ENCODE measurements at regions not wholly inside any gene's neighbourhood (a gene's known extent, or its start where the extent isn't known, plus 50 kb on each side); places are given as distances from the start of the nearest gene placed in this dataset.
"Not testable (repeated sequence)": the region's sequence is repeated elsewhere in the genome, so short reads cannot be mapped to it uniquely, and the experiment has no call there.

GRCh38 chr3:168806871-168807270 is 711.1 kb upstream of the GOLIM4 start:
- DNase-seq (ENCODE audit: low read depth, low spot score) = no peak

GRCh38 chr3:168803536-168803935 is 707.8 kb upstream of the GOLIM4 start:
- DNase-seq (ENCODE audit: low read depth, low spot score) = no peak

More at GRCh38 chr3:168806871-168807270, 711.1 kb upstream of the GOLIM4 start:
- H3K27ac ChIP-seq = no peak overlapping the region

DNA sequence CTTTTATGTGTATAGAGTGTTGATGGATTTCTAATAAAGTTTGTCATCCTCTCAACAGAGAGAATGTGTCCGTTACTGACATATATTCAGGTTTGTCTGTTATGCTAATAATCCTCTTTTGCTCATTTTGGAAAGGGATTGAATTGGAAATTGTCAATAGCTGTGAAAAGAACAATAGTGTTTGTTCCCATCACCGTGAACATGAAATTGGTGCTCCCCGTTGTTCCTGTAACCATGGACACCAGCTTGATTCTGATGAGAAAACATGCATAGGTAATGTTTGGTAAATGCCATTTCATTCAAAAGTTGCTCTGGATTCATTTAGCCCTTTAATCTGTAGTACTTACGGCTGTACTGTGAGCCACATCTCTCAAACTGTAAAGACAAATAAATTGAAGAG is 707.0 kb upstream of the GOLIM4 start:
- H3K27ac ChIP-seq = no peak overlapping the region
- DNase-seq (ENCODE audit: low read depth, low spot score) = no peak

More at GRCh38 chr3:168803536-168803935, 707.8 kb upstream of the GOLIM4 start:
- H3K27ac ChIP-seq = peak overlapping the region; percentile 6

DNA sequence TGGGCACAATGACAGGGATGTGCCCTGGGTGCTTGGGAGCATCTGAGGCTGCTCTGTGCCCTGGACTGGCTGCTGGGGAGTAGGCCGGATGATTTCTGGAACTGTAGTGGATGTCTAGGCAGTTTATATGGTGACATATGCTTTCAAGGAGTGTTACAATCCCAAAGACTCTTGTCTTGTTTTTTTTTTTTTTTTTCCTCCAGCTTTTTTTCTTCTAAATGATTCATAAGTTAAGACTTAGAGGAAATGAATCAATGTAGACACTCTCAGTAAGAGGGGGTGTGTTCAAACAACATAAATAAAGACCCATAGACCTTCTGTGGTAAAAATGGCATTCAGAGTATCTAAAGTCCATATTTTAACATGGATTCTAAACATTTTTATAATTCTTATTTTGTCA is 706.1 kb upstream of the GOLIM4 start:
- DNase-seq (ENCODE audit: low read depth, low spot score) = peak; percentile 20
- peak overlapping the region; percentile 23 for H3K27ac ChIP-seq

GRCh38 chr3:168796339-168796738 is 700.6 kb upstream of the GOLIM4 start:
- no peak overlapping the region for H3K27ac ChIP-seq
- DNase-seq (ENCODE audit: low read depth, low spot score) = no peak

DNA sequence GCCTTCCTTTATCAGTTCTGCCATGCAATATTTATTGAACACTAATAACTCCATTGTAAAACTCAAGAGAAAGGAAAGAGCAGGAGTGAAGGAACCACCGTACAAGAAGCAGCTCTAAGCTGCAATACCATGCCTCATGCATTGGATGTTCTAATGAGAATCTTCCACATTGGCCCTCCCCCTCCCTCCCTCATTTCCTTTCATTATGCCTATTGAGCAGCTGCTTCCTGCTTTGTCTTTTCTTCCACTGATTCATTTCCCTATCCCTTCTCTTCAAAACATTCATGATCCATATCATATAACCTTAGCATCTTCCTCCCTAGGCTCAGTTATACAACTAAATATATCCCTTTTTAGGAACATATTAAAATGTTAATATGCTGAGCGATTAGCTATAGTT is 698.7 kb upstream of the GOLIM4 start:
- no peak overlapping the region for H3K27ac ChIP-seq

DNA sequence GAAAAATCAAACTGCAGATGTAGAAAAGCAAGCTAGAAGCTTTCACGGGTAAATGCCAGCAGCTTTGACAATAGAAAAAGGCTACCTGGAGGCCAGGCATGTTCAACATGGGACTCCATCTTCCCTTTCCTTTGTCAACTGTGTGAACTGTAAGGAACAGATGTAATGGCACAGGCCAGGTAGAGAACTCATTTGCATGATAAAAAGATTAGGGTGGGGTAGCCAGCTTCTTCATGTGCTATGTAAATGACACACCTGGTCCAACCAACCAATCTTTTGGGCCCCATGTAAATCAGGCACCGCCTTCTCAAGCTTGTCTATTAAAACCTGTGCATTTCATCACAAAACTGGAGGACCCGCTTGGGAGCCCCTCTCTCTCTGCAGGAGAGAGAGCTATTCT is 686.5 kb upstream of the GOLIM4 start:
- no peak for DNase-seq (ENCODE audit: low read depth, low spot score)
- no peak overlapping the region for H3K27ac ChIP-seq

More for the DNA sequence above, 698.7 kb upstream of the GOLIM4 start:
- no peak for DNase-seq (ENCODE audit: low read depth, low spot score)

DNA sequence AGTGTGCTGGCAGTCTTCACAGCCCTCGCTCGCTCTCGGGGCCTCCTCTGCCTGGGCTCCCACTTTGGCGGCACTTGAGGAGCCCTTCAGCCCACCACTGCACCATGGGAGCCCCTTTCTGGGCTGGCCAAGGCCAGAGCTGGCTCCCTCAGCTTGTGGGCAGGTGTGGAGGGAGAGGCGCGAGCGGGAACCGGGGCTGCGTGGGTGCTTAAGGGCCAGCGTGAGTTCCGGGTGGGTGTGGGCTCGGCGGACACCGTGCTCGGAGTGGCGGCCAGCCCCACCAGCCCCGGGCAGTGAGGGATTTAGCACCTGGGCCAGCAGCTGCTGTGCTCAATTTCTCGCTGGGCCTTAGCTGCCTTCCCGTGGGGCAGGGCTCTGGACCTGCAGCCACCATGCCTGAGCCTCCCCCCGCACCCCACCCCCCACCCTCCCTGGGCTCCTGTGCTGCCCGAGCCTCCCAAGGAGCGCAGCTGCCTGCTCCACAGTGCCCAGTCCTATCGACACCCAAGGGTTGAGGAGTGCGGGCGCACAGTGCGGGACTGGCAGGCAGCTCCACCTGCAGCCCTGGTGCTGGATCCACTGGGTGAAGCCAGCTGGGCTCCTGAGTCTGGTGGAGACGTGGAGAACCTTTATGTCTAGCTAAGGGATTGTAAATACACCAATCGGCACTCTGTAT is 684.4 kb upstream of the GOLIM4 start:
- DNase-seq (ENCODE audit: low read depth, low spot score); H3K27ac ChIP-seq: not testable (repeated sequence)

- DNase-seq (ENCODE audit: low read depth, low spot score) = no peak
- H3K27ac ChIP-seq = no peak overlapping the region
Measured at GRCh38 chr3:168753724-168754123, 658.0 kb upstream of the GOLIM4 start.

GRCh38 chr3:168752339-168752738 is 656.6 kb upstream of the GOLIM4 start:
- H3K27ac ChIP-seq = no peak overlapping the region
- DNase-seq (ENCODE audit: low read depth, low spot score) = no peak

GRCh38 chr3:168747697-168748096 is 652.0 kb upstream of the GOLIM4 start:
- no peak for DNase-seq (ENCODE audit: low read depth, low spot score)
- H3K27ac ChIP-seq = no peak overlapping the region

- no peak for DNase-seq (ENCODE audit: low read depth, low spot score)
- no peak overlapping the region for H3K27ac ChIP-seq
Measured at GRCh38 chr3:168738527-168739325, 643.0 kb upstream of the GOLIM4 start.

DNA sequence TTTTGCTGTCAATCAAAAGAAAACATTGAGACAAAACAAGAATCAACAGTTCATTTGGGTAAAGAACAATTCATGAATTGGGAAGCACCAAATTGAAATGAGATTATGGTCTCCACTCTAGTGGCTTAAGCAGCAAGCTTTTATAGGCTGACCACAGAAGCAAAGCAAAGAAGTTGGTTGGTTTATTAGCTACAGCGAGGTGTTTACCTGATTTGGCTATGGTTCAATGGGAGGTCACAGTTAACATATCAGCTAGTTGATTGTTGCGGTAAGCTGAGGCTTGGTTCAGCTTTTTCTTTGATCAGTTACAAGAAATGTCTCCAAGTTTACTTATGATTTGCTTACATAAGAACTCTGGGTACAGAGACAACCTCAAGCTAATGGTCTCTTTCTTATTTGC is 640.5 kb upstream of the GOLIM4 start:
- DNase-seq (ENCODE audit: low read depth, low spot score) = no peak

GRCh38 chr3:168730073-168730472 is 634.3 kb upstream of the GOLIM4 start:
- no peak for DNase-seq (ENCODE audit: low read depth, low spot score)
- H3K27ac ChIP-seq = no peak overlapping the region

More for the DNA sequence above, 640.5 kb upstream of the GOLIM4 start:
- no peak overlapping the region for H3K27ac ChIP-seq

- DNase-seq (ENCODE audit: low read depth, low spot score) = no peak
- H3K27ac ChIP-seq = no peak overlapping the region
Measured at GRCh38 chr3:168722091-168722490, 626.4 kb upstream of the GOLIM4 start.

DNA sequence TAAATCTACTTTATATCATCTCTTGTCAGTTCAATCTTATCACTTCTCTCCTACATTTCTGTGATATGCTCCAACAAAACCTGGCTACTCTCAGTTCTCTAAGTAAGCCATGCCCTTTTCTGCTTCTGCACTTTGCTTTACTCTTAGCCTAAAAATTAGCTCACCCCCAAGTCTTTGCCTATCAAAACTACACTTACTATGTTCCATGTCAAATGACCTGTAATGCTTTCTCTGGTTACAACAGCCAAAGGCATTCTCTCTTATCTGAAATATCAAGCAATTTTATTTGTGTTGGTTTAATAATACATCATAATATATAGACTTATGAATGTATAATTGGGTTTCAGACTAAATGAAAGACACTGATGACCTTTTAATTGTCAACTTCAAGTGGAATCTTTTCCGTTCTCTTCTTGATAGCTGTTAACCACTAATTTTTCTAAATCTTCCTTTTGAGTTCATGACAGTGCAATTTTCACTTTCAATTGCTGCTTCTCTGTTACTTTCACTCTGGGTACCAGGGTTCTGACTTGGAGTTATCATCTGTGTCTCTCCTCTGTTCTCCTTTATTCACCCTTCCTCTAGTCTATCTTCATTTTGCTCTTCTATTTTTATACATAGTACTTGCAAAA is 619.0 kb upstream of the GOLIM4 start:
- DNase-seq (ENCODE audit: low read depth, low spot score) = no peak
- no peak overlapping the region for H3K27ac ChIP-seq

GRCh38 chr3:168709073-168709472 is 613.3 kb upstream of the GOLIM4 start:
- no peak for DNase-seq (ENCODE audit: low read depth, low spot score)
- no peak overlapping the region for H3K27ac ChIP-seq

DNA sequence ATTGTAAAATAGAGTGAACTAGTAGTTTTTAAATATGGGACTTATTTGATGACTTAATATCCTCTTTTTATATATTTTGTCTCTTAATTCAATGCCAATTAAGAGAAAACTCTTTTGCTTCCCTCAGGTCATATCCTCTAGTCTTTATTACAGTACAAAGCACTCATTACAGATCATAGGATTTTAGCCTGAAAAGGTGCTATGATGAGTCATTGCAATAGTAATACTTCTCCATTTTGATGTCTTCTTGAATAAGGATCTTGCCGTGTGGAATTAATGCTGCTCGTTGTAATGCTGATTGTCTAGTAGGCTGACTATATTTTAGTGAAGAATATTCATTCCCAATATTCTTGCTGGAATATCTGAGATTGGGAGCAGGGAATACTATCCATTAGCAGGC is 612.2 kb upstream of the GOLIM4 start:
- no peak overlapping the region for H3K27ac ChIP-seq

DNA sequence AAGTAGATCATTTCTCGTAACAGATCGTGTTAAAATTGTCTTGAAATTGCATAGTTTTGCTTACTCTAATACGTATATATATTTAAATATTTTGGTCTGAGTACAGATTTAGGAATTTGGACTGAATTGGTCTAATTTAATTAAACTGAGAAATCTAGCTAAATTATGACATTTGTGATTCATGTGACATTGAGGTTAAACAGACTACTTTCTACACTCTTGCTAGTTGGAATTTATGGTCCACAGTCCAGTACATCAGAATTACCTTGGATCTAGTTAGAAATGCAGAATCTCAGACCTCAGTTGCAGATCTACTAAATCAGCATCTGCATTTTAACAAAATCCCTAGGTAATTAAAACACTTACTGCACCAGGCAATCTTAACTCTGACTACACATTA is 609.7 kb upstream of the GOLIM4 start:
- no peak for DNase-seq (ENCODE audit: low read depth, low spot score)

More for the DNA sequence above, 612.2 kb upstream of the GOLIM4 start:
- no peak for DNase-seq (ENCODE audit: low read depth, low spot score)

GRCh38 chr3:168696051-168696450 is 600.3 kb upstream of the GOLIM4 start:
- DNase-seq (ENCODE audit: low read depth, low spot score) = no peak
- no peak overlapping the region for H3K27ac ChIP-seq

More for the DNA sequence above, 609.7 kb upstream of the GOLIM4 start:
- no peak overlapping the region for H3K27ac ChIP-seq

- no peak overlapping the region for H3K27ac ChIP-seq
- no peak for DNase-seq (ENCODE audit: low read depth, low spot score)
Measured at GRCh38 chr3:168693870-168694269, 598.1 kb upstream of the GOLIM4 start.

Measured in epithelial cell of prostate (primary cell).